ENCODE measurements at regions not wholly inside any gene's neighbourhood (a gene's known extent, or its start where the extent isn't known, plus 50 kb on each side); places are given as distances from the start of the nearest gene placed in this dataset.

GRCh38 chr2:236947896-236948295, 137.8 kb upstream of the COPS8 start:
- WGBS, 5 donors, result 93 to 100% (median 95%) methylated on average over 9 of the region's 9 CpGs
- Histone ChIP-seq H3K36me3 (no peaks in the 10 kb centered on the region), H3K9me3 (peaks cover 0 to 4% (median 0%) of the 10 kb centered on the region in 4 donors), H3K4me3 (no peak overlapping the region), H3K27me3 (peaks cover 0 to 5% (median 0%) of the 10 kb centered on the region in 3 donors), H3K4me1 (no peaks in the 10 kb centered on the region), H3K27ac (no peak overlapping the region)
- no peak for DNase-seq
- intact Hi-C loops (cut with DNase I; ENCODE audit: low total_unique reads), result no loop called here
- TF ChIP-seq EP300 (IDR thresholded peaks at IDR 0.05) (no peak), POLR2AphosphoS5 (IDR thresholded peaks at IDR 0.05) (no peak), CTCF (IDR thresholded peaks at IDR 0.05) (no peak), POLR2A (IDR thresholded peaks at IDR 0.05) (no peak)

GRCh38 chr2:236949089-236949905, 136.4 kb upstream of the COPS8 start:
- peak in 1 of 2 donors; percentile 15 for DNase-seq
- Histone ChIP-seq H3K9me3 (peaks cover 0 to 4% (median 0%) of the 10 kb centered on the region in 4 donors), H3K36me3 (no peaks in the 10 kb centered on the region), H3K27me3 (no peaks in the 10 kb centered on the region), H3K4me1 (no peaks in the 10 kb centered on the region), H3K27ac (no peak overlapping the region), H3K4me3 (no peak overlapping the region)
- TF ChIP-seq EP300 (IDR thresholded peaks at IDR 0.05) (no peak), CTCF (IDR thresholded peaks at IDR 0.05) (no peak), POLR2AphosphoS5 (IDR thresholded peaks at IDR 0.05) (no peak), POLR2A (IDR thresholded peaks at IDR 0.05) (no peak)
- WGBS, 5 donors, result 81 to 85% (median 83%) methylated on average over 20 of the region's 20 CpGs
- intact Hi-C loops (cut with DNase I; ENCODE audit: low total_unique reads), result no loop called here

GRCh38 chr2:236951830-236952475, 133.7 kb upstream of the COPS8 start:
- Histone ChIP-seq H3K27ac (no peak overlapping the region), H3K9me3 (peaks cover 0 to 4% (median 0%) of the 10 kb centered on the region in 4 donors), H3K27me3 (no peaks in the 10 kb centered on the region), H3K4me3 (no peak overlapping the region), H3K36me3 (no peaks in the 10 kb centered on the region), H3K4me1 (no peaks in the 10 kb centered on the region)
- no peak for TF ChIP-seq POLR2AphosphoS5 (IDR thresholded peaks at IDR 0.05)
- TF ChIP-seq CTCF (IDR thresholded peaks at IDR 0.05), result no peak
- TF ChIP-seq POLR2A (IDR thresholded peaks at IDR 0.05), result no peak
- TF ChIP-seq EP300 (IDR thresholded peaks at IDR 0.05), result no peak
- peak in 1 of 2 donors; percentile 5 for DNase-seq
- intact Hi-C loops (cut with DNase I; ENCODE audit: low total_unique reads), result no loop called here
- WGBS, 5 donors, result 91 to 99% (median 98%) methylated on average over 3 of the region's 3 CpGs

GRCh38 chr2:236954641-236955040, 131.0 kb upstream of the COPS8 start:
- H3K27me3 ChIP-seq, result no peaks in the 10 kb centered on the region

More at GRCh38 chr2:236954641-236955040, 131.0 kb upstream of the COPS8 start:
- no peak for TF ChIP-seq EP300 (IDR thresholded peaks at IDR 0.05)
- no peak for TF ChIP-seq POLR2A (IDR thresholded peaks at IDR 0.05)
- TF ChIP-seq CTCF (IDR thresholded peaks at IDR 0.05), result no peak
- TF ChIP-seq POLR2AphosphoS5 (IDR thresholded peaks at IDR 0.05), result no peak
- 89 to 100% (median 96%) methylated on average over 2 to 3 of the region's 3 CpGs for WGBS, 5 donors
- DNase-seq, result no peak
- intact Hi-C loops (cut with DNase I; ENCODE audit: low total_unique reads), result no loop called here
- Histone ChIP-seq H3K36me3 (no peaks in the 10 kb centered on the region), H3K4me1 (no peaks in the 10 kb centered on the region), H3K27ac (no peak overlapping the region), H3K4me3 (no peak overlapping the region), H3K9me3 (peaks cover 0 to 4% (median 0%) of the 10 kb centered on the region in 4 donors)
